ENCODE measurements at regions not wholly inside any gene's neighbourhood (a gene's known extent, or its start where the extent isn't known, plus 50 kb on each side); places are given as distances from the start of the nearest gene placed in this dataset.

GRCh38 chr7:22874904-22875303, 52.3 kb upstream of the TOMM7 start:
- Mint-ChIP-seq H3K27ac (ENCODE audit: low read depth, unreplicated experiment) (no peak overlapping the region), H3K36me3 (ENCODE audit: insufficient read depth, unreplicated experiment) (no peaks in the 10 kb centered on the region), H3K4me3 (ENCODE audit: unreplicated experiment) (no peak overlapping the region), H3K27me3 (ENCODE audit: insufficient read depth, unreplicated experiment) (no peaks in the 10 kb centered on the region), H3K4me1 (ENCODE audit: insufficient read depth, unreplicated experiment) (no peaks in the 10 kb centered on the region), H3K9me3 (ENCODE audit: unreplicated experiment) (no peaks in the 10 kb centered on the region)
- BruUV-seq (replicated peaks) = no TSS peak
- TF ChIP-seq, protein P1, sequence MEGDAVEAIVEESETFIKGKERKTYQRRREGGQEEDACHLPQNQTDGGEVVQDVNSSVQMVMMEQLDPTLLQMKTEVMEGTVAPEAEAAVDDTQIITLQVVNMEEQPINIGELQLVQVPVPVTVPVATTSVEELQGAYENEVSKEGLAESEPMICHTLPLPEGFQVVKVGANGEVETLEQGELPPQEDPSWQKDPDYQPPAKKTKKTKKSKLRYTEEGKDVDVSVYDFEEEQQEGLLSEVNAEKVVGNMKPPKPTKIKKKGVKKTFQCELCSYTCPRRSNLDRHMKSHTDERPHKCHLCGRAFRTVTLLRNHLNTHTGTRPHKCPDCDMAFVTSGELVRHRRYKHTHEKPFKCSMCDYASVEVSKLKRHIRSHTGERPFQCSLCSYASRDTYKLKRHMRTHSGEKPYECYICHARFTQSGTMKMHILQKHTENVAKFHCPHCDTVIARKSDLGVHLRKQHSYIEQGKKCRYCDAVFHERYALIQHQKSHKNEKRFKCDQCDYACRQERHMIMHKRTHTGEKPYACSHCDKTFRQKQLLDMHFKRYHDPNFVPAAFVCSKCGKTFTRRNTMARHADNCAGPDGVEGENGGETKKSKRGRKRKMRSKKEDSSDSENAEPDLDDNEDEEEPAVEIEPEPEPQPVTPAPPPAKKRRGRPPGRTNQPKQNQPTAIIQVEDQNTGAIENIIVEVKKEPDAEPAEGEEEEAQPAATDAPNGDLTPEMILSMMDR (IDR thresholded peaks at IDR 0.05; ENCODE audit: unreplicated experiment) = no peak
- no peak for DNase-seq (ENCODE audit: unreplicated experiment)
- intact Hi-C loops (cut with micrococcal nuclease) = no loop called here
- POLR2A ChIA-PET = interaction anchor here (1.2 to 2.8 kb wide), 3 partner anchors 11 to 18 kb away, joined by 3 to 11 read pairs (median 9); no protein-coding TSS in a partner anchor
- CTCF ChIA-PET = interaction anchor here (0.7 kb wide), 1 partner anchor 139 kb away, joined by 3 read pairs; the partner anchor contains the start of gene HYCC1

Measured in MCF 10A (cell line).